Pons (tissue), 1 donor: ENCODE measurements at regions not wholly inside any gene's neighbourhood (a gene's known extent, or its start where the extent isn't known, plus 50 kb on each side); places are given as distances from the start of the nearest gene placed in this dataset.

Experiments
- DNase-seq: peaks from one replicate; pipeline ENCODE4 v3.0.0-alpha.2; 2016; ENCODE audit warnings: low spot score

DNA sequence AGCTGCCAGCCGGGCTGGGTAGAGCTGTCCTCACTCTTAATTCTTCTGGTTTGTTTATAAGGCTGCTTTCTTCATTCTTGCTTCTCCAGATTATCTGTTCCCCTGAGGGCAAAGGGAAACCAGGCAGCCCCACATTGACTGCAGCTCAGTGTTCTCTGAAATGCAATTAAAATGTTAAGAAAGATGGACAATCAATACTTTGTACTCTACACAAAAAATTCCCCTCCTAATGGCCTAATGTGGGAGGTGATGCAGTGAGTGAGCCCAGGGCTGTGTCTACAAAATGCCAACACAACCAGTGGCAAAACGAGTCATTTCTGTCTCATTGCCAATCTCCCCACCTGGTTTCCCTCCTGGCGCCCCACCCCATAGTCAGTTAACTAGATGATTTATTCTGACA is 541.7 kb upstream of the RAB6C start:
- no peak for DNase-seq

DNA sequence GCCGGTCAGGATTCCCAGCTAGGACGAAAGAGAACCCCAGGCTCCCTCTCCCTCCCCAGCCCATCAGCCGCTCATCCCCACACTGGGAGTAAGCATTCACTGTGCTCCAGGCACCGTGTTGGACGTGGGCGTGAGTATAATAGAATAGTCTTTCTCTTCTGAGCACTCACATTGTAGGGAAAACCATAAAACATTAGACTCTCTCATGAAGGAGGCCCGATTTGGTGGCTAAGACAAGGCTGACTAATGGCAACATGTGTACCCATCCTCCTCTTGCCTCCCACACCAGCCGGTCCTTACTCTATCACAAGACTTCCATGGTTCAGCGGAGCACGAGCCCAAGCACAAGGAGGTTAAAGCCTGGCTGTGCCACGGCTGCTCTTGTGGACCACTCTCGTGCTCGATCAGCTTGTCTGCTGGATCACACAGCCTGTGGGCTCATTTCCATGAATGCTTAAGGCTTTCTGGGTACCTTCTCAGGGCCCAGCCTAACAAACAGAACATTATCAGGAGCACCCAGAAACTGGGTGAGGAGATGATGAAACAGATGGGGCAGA is 540.9 kb upstream of the RAB6C start:
- DNase-seq, result no peak

DNA sequence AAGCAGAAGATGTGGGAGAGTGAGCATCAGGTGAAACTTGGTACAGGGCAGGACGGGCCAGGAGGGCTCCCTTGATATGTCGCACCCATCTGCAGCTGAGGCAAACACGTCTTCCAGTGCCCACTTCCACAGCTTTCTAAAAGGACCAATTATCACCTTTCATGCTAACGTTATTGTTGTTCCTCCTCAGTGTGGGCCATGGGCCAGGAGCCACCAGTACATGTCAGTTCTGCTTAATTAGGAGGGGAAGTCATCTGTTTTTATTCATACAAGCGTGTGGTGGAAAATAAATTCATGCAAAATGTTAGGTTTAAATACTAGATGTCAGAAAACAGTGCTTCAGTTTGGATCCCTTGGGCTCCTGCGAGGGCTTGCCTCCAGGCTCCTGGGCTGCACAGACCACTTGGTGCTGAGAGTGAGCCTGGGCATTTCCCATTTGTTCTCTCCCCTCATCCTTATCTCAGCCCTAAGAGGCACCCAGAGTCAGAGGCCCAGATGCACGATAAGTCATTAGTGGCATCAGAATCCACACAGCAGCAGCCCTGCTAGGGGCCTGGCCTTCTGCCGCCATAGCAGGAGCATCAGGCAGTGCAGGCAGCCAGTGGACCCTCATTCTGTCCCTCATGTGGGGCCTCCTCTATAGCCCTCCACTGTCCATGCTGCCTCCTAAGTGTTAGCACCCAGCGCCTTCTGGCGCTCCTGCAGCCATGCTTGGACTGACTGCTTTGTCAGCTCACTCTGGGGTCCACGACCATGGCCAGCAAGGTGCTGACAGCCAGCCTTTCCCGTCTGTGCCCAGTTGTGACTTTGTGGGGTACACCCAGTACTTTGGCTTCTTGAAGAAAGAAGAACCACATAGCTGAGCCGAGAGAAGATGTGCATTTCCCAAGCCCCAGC is 539.8 kb upstream of the RAB6C start:
- DNase-seq, result no peak

DNA sequence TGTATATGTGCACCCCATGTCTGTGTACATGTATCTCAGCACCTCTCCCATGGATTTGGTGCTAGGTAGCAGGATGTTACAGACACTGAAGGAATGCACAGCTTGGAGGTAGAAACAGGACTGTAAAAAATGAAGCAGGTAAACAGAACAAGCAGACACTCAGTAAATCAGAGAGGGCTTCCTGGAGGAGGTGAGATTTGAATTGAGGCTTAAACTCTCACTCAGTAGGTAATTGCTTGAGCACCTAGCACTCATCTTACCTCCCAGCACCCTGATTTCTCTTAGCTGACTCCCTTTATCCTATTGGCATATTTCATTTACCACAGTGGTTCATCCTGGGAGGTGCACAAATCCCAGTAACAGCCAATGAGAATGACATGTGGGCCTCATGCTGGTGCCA is 537.9 kb upstream of the RAB6C start:
- no peak for DNase-seq

DNA sequence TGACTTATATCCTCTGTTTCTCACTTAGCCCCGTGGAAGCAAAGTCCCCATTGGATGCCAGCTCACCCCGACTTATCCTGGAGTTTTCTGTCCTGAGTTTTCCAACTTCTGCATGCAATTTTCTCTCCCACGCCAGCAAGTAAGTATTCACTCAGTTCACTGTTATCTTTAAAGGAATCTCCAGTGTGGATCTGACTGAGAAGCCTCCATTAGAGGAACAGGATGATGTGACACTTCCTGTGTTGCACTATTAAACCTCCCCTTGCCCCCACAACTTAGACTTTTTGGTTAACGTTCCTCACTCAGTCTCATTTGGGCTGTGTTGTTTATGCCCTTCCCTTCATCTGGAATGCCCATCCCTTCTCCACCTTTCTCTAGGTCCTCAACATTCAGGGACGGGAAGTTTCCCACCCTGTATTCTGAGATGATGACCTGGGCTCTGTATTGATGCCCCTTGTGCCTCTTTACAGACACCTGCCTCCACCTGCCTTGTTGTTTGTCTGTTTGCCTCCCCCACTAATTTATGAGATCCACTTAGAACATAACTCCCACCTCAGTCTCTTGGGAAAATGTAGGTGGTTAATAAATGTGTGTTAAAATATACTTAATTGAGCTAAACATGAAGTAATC is 536.1 kb upstream of the RAB6C start:
- DNase-seq, result no peak

DNA sequence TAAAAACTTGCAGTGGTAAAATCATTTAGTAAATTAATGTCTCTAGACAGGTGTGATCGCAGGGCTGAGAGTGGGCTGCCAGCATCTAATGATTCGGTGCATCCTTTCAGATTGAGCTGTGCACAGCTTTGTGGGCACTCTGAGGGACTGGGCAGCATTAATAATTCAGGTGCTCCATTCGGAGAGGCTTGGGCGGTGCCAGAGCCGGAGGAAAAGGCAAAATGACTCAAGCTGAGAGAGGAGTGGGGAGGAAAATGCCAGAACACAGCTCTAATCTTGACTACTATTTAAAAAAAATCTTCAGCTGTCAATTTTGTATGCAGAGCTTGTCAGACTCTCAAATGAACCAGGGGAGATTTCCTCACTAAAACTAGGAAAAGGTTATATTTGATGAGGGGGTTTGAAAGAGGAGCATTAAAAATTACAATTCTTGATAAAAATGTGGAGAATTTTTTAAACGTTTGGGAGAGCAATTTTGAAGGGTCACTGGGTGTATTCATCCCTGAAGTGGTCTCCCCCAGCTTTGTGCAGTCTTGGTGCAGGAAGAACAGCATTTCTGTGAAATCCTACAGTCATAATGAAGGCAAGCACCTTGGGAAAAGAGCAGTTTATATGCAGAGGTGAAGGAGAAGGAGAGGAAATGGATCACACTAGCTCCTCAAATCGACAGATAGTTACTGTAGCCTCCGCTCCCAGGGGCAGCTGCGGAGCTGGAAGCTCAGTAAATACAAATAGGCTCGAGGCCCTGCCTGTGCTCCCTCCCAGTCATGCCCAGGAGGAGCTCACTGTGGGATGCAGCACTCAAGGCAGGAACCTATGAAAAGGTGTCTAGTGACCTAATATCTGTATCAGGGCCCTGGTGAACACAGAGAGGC is 535.4 kb upstream of the RAB6C start:
- DNase-seq, result no peak

DNA sequence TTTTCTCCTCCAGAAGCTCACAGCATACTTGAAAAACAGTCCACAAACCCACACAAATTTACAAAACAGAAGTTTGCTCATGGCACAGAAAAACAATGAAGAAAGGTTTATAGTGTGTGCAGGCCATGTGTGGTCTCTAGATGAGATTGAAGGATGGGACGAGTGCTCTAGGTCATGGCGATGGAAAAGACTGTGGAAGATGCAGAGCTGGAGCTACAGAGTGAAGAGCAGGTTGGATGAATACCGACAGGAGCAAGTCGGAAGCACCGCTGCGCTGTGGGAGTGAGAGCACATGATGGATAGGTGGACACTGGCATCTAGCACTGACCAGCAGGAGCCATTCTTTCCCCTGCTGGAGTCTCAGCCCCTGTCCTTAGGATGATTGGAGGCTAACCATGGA is 534.7 kb upstream of the RAB6C start:
- DNase-seq, result no peak

DNA sequence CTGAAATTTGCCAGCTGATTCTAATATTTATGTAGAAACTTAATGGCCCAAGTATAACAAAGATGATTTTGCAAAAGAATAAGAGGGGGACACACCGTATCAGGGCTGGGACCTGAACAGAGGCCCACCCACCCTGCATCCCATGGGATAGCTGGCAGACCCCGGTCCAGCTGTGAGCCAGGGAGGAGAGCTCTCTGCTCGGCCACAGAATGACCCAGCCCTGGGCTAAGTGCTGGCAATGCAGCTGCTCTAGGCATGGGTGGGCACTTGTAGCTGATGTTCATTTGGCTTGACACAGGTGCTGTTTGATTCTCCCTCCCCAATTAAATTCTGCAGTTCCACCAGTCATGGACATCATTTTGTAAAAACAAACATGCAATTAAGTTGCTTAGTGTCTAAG is 522.8 kb upstream of the RAB6C start:
- no peak for DNase-seq

DNA sequence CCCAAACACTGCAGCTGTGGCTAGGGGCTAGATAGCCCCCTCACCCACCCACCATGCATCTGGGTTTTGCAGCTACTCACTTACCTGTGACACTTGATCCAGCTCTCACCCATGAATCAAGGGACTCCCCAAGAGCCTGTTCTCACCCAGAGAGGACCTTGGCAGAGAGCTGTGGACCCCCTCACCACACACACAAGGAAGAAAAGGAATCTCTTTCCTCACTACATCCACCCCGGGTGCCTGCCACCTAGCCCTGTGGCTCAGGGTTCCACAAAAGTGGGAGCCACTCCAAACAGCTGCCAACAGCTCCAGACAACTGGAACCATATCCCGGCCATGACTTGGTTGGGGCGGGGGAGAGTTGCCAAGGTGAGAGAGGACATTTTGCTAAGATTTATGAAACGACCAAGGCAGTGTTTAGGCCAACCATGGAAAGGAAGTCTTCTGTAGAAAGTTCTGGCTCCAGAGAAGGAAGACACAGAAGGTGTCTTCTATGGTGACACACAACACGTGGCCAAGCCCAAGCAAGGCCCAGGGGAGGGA is 522.1 kb upstream of the RAB6C start:
- DNase-seq, result no peak

DNA sequence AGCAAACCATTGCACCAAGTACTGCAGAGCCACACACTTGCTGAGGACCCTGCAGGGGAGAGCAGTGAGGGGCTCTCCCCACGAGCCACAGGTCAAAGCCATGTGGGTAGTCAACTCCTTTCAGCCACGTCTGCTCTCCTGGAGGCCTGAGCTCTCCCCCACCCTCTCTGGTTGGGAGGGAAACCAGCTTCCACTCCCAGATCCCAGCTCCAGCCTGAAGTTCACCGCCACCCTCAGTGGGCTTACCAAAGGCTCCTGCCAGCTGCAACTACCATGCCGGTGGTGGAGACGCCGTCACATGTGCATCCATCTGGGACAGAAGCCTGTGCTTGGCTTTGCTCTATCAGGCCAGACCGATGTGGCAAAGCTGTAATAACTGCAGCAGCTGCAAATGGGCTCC is 521.5 kb upstream of the RAB6C start:
- DNase-seq, result no peak

DNA sequence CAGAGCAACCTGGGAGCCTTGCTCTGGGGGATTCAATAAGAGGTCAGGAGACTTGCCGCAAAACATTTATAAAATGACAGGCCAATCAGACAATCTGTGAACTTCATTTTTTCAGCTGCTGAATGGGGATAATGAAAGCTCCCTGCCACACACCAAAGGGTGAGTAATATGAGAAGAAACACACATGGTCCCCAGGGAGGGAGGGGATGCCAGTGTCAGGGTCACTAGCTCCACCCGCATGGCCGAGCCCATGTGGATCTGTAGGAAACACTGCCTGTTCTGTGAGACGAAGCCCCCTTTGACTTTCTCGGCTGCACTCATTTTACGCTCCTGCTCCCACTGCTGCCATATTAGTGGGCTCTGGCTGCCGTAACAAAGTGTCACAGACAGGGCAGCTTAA is 521.0 kb upstream of the RAB6C start:
- DNase-seq, result no peak

DNA sequence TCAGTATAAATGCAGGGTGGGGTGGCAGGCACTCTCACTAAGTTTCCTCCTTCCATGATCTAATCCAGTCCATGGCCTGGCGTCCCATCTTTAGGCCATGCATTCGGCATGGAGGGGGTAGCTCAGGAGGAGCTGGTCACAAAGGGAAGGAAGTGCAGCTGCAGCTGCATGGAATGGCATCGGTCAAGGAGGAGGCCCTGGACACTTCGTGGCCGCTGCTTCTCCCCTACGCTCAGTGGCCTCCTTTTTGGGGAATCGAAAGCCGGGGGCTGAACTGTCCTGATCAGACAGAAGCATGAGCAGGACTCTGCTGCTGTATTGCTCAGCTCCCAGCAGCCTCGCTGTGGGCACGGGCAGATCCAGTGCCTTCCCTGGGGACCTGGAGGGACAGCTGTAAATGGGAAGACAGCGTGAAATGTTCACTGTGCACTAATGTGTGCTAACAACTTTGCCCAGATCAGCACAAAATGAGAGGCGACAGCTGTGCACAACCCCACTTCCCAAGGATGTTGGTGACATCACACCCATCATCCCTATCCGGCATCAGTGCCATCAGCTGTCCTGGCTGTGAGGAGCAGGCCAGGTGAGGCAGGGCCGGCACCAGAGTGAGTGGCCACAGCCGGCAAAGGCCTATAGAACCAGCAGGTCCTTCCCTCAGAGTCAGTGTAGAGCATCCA is 520.1 kb upstream of the RAB6C start:
- no peak for DNase-seq

DNA sequence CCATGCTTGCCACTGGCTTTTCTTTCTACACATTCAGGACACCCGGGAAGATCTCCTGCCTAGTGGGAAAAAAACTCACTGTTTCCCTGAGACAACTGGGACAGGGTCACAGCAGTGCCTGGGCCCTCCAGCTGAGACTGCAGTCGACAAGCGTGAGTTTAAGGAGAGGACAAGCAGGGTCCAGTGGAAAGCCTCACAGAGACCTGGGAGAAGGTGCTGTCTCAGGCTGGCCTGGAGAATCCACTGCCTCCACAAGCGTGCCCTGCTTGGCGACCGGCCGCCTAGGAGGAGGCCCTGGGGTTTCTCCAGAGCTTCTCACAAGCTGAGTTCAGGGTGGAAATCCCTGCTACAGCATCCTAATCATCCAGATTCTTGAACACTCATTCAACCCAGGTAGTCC is 519.6 kb upstream of the RAB6C start:
- DNase-seq, result no peak

DNA sequence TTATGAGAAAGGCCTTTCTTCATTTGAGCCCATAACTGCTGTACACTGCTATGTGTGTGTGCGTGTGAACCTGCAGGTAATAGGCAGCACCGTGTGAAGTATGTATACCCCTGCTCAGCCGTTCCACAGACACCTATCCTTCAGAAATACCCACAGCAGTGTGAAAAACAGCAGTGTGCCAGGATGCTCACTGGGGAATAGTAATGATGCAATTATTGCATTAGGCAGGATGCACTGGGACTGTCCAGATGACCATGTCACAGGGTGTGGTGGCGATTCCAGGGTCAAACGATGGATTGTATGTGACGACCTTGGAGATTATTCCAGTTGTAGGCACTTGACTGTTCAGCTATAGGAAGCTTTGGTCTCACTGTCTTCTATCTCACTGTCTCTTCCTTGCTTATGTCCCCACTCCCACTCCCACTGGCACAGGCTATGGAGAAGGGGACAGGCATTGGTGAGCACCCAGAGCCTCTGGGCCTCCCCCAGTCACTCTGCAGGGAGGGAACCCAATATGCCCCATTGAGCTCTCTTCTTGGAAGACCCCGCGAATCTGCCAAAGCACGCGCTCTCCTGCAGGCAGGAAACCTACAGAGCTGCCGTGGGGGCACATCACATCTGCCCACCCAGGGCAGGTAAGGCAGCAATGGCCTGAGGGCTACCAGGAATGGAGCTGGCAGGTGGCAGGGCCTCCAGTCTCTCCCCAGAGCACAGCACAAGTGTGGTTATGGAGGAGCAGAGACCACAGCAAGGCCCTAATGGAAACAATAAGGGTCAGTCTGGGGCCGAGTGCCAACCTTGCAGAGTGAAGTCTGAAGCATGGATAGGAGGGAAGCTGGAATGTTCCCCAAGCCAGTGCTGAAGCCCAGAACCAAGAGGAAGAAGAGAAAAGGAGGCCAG is 518.9 kb upstream of the RAB6C start:
- DNase-seq, result no peak

DNA sequence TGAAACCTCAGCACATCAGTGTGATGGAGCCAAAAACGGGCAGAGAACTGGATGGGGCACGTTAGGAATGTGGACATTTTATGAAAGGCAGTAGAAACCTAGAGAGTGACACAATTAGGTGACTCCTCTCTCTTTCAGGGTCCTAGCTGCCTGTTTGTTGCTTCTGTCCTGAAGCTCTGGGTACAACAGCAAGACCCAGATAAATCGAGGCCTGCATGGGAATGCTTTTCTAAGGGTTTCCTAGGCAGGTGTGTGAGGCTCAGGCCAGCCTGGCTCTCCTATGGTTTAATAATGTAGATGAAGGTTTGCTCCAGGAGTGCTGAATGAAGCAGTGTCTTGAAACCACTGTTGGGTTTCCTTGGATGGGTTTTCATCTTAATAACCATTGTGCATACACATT is 517.1 kb upstream of the RAB6C start:
- DNase-seq, result no peak

DNA sequence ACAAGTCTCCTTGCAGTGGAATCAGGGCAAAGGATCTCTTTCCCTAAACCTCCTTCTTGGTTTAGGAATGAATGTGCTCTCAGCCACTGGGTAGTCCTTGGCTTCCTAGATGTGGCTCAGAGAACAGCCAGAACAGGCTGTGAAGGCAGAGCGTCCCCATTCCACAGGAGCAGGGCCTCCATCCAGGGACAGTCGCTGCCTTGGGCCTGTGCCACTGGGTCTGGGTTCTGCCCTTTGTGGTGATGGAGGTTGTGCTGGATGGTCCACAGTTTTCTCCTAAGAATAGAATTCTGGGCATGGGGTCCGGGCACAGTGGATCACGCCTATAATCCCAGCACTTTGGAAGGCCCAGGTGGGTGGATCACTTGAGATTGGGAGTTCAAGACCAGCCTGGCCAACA is 516.5 kb upstream of the RAB6C start:
- no peak for DNase-seq

DNA sequence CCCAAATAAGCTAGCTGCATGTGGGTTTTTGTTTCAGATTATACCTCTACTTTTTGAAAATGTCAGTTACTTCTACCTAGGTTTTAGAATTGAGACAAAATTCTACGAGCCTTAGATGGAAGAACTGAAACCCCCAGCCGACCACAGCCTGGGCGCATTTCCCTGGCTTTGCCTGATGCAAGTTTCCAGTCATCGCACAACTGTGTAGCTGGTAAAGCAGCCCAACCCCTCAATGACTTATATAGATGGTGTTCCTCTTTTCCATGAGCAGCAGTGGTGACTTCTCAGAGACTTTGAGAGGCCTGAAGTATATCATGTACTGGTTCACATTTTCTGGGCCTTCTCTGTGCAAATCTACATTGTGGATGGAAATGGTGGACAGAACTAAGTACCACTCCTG is 515.4 kb upstream of the RAB6C start:
- DNase-seq, result peak; percentile 56

DNA sequence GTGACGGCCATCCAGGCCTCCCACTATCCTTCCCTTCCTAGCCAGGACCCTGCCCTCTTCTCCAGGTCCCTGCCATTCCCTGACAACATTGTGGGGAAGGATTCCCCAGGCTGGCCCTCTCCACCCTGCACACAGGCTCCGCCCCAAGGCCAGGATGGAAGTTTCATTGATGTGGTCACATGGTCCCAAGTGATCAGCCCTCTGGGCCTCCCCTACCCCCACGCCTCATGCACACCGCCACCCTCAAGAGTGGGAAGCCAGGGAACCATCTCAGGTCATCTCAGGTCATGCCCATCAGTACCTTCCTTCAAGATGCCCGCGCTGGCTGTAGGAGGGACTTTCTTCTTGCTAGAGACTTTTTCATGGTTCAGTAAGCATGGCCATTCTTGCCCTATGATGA is 514.8 kb upstream of the RAB6C start:
- DNase-seq, result no peak

DNA sequence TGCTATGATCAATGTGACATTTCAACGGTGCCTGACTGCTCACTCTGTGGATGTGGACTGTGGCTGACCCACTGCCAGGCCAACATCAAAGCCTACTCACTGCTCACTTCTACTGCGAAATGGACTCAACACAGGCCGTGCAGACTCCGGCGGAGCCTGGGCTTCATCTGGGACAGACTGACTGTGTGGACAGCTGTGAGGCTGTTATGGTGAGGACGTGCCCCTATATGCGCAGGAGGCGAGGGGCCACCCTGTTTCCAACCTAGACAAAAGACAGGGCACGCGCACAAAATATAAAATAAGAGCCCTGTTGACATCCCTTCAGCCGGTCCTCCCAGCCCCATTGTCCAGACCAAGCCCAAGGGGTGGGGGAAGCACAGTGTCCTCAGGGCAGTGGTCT is 514.4 kb upstream of the RAB6C start:
- no peak for DNase-seq

DNA sequence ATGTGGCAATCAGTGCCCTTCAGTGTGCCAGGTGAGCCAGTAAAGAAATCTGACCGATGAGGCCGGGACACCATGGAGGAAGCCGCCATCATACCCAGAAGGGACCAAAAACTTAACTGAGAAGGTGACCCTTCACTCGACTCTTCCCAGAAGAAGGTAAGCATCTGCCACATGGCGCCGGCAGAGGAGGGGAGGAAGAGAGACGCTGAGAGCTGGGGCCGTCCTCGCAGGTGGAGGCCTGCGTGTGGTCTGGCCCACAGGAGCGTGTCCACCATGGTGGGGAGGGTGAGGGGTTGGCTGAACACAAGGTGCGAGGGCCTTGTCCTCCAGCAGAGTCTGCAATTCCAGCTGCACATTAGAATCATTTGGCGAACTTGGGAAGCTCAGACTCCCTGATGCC is 513.1 kb upstream of the RAB6C start:
- no peak for DNase-seq
